ENCODE measurements at regions not wholly inside any gene's neighbourhood (a gene's known extent, or its start where the extent isn't known, plus 50 kb on each side); places are given as distances from the start of the nearest gene placed in this dataset.

GRCh38 chr15:66834881-66835878, 133.1 kb downstream of the SMAD6 start:
- no peak for TF ChIP-seq PML (IDR thresholded peaks at IDR 0.05; ENCODE audit: low read length)
- TF ChIP-seq EZH2 (IDR thresholded peaks at IDR 0.05; ENCODE audit: borderline replicate concordance, low read depth, low read length): no peak
- no peak for TF ChIP-seq CTCF (IDR thresholded peaks at IDR 0.05 in 2 of 3, conservative IDR thresholded peaks at IDR 0.05 in 1 of 3; ENCODE audit: insufficient read depth in 2 of 3, low read depth in 1 of 3, low read length in 3 of 3)
- TF ChIP-seq RAD21 (CRISPR knock-in tag; conservative IDR thresholded peaks at IDR 0.05 in 1 of 2, IDR thresholded peaks at IDR 0.05 in 1 of 2): no peak
- no peak for TF ChIP-seq POLR2A (conservative IDR thresholded peaks at IDR 0.05)
- TF ChIP-seq CBFA2T3 (IDR thresholded peaks at IDR 0.05): no peak
- no peak for TF ChIP-seq MYC (IDR thresholded peaks at IDR 0.05; ENCODE audit: low read depth, low read length)
- no peak for TF ChIP-seq MYC (CRISPR knock-in tag; IDR thresholded peaks at IDR 0.05; ENCODE audit: borderline replicate concordance, low read depth)
- TF ChIP-seq STAT5A (IDR thresholded peaks at IDR 0.05; ENCODE audit: borderline replicate concordance, low read length): no peak
- TF ChIP-seq SMAD2 (IDR thresholded peaks at IDR 0.05; ENCODE audit: low read depth, low read length): no peak
- no peak for TF ChIP-seq RNF2 (IDR thresholded peaks at IDR 0.05)
- no peak for TF ChIP-seq ZKSCAN1 (IDR thresholded peaks at IDR 0.05; ENCODE audit: low read depth, low read length)
- no peak for TF ChIP-seq ZNF609 (CRISPR knock-in tag; IDR thresholded peaks at IDR 0.05; ENCODE audit: borderline replicate concordance)
